H1 (cell line): ENCODE measurements at regions not wholly inside any gene's neighbourhood (a gene's known extent, or its start where the extent isn't known, plus 50 kb on each side); places are given as distances from the start of the nearest gene placed in this dataset.

Experiments
- CREB1 ChIP-seq: IDR thresholded peaks from 2 replicates; pipeline ENCODE4 v1.6.1; 2012; ENCODE audit warnings: inconsistent platforms
- CTBP2 ChIP-seq: IDR thresholded peaks from 2 replicates; pipeline ENCODE4 v1.7.0; 2011; ENCODE audit warnings: borderline replicate concordance, mild to moderate bottlenecking, moderate library complexity, mixed read lengths, low read length; ENCODE audit not compliant: insufficient read depth, insufficient read length
- EP300 ChIP-seq, 2 experiments: IDR thresholded peaks; 1 replicate in 1 of 2; 2 replicates in 1 of 2; pipeline ENCODE4 v1.6.1; 2011 to 2012; ENCODE audit warnings: low read depth in 2 of 2, low read length in 2 of 2, mild to moderate bottlenecking in 2 of 2, borderline replicate concordance in 1 of 2, inconsistent platforms in 1 of 2, moderate library complexity in 1 of 2
- RFX5 ChIP-seq: IDR thresholded peaks from 2 replicates; pipeline ENCODE4 v1.6.1; 2011; ENCODE audit warnings: low read depth, low read length, improper control_type of control experiment, borderline replicate concordance
- SIX5 ChIP-seq: IDR thresholded peaks from 2 replicates; pipeline ENCODE4 v1.6.1; 2011; ENCODE audit warnings: mild to moderate bottlenecking, low read depth, low read length
- TCF12 ChIP-seq: IDR thresholded peaks from 2 replicates; pipeline ENCODE4 v1.6.1; 2011; ENCODE audit warnings: low read depth, mild to moderate bottlenecking, low read length
- TF ChIP-seq, protein P1 (sequence below), 3 experiments: IDR thresholded peaks; 1 replicate in 2 of 3; 2 replicates in 1 of 3; pipeline versions ENCODE4 v1.5.1 to v1.6.1; 2011; ENCODE audit warnings: low read length in 3 of 3, mild to moderate bottlenecking in 3 of 3, inconsistent platforms in 2 of 3, low read depth in 1 of 3, moderate library complexity in 1 of 3; ENCODE audit not compliant: insufficient read depth in 1 of 3; ENCODE audit errors: control extremely low read depth in 1 of 3

GRCh38 chr2:176558574-176559140, 289.4 kb downstream of the MTX2 start (continued):
- TF ChIP-seq, protein P1, sequence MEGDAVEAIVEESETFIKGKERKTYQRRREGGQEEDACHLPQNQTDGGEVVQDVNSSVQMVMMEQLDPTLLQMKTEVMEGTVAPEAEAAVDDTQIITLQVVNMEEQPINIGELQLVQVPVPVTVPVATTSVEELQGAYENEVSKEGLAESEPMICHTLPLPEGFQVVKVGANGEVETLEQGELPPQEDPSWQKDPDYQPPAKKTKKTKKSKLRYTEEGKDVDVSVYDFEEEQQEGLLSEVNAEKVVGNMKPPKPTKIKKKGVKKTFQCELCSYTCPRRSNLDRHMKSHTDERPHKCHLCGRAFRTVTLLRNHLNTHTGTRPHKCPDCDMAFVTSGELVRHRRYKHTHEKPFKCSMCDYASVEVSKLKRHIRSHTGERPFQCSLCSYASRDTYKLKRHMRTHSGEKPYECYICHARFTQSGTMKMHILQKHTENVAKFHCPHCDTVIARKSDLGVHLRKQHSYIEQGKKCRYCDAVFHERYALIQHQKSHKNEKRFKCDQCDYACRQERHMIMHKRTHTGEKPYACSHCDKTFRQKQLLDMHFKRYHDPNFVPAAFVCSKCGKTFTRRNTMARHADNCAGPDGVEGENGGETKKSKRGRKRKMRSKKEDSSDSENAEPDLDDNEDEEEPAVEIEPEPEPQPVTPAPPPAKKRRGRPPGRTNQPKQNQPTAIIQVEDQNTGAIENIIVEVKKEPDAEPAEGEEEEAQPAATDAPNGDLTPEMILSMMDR (IDR thresholded peaks at IDR 0.05; ENCODE audit: control extremely low read depth in 1 of 3, insufficient read depth in 1 of 3, low read depth in 1 of 3, low read length in 3 of 3): no peak
- TF ChIP-seq SIX5 (no peak), EP300 (IDR thresholded peaks at IDR 0.05; ENCODE audit: borderline replicate concordance in 1 of 2, low read depth in 2 of 2, low read length in 2 of 2) (no peak), RFX5 (no peak), CREB1 (no peak), TCF12 (no peak), CTBP2 (no peak)
